HG02840 (cell line): ENCODE measurements at regions not wholly inside any gene's neighbourhood (a gene's known extent, or its start where the extent isn't known, plus 50 kb on each side); places are given as distances from the start of the nearest gene placed in this dataset.
"Not testable (repeated sequence)": the region's sequence is repeated elsewhere in the genome, so short reads cannot be mapped to it uniquely, and the experiment has no call there.

Experiments used
- ATAC-seq: cut with Tn5 transposase; IDR thresholded peaks from one replicate; pipeline ENCODE4 v1.9.1; 2021; ENCODE audit warnings: mild to moderate bottlenecking, moderate library complexity, moderate number of reproducible peaks; ENCODE audit not compliant: unreplicated experiment, low FRiP score

GRCh38 chr18:27520401-27520800 is 335.3 kb upstream of the CHST9 start:
- ATAC-seq, result no peak

- ATAC-seq, result not testable (repeated sequence)
These were observed 325.0 kb upstream of the CHST9 start for GRCh38 chr18:27510036-27510633.

- no peak for ATAC-seq
These were observed 316.6 kb upstream of the CHST9 start for GRCh38 chr18:27501671-27502070.

- no peak for ATAC-seq
These were observed 315.4 kb upstream of the CHST9 start for GRCh38 chr18:27500531-27500930.

- ATAC-seq, result no peak
These were observed 312.1 kb upstream of the CHST9 start for GRCh38 chr18:27497246-27497645.

- no peak for ATAC-seq
These were observed 308.1 kb upstream of the CHST9 start for GRCh38 chr18:27493182-27493581.

GRCh38 chr18:27491772-27492171 is 306.7 kb upstream of the CHST9 start:
- no peak for ATAC-seq

GRCh38 chr18:27483276-27483675 is 298.2 kb upstream of the CHST9 start:
- ATAC-seq, result no peak

- ATAC-seq, result no peak
These were observed 293.4 kb upstream of the CHST9 start for GRCh38 chr18:27478459-27478858.

- ATAC-seq, result no peak
These were observed 288.2 kb upstream of the CHST9 start for GRCh38 chr18:27473318-27473717.

GRCh38 chr18:27467073-27467472 is 282.0 kb upstream of the CHST9 start:
- no peak for ATAC-seq

- no peak for ATAC-seq
These were observed 276.8 kb upstream of the CHST9 start for GRCh38 chr18:27461957-27462356.

GRCh38 chr18:27449104-27449503 is 264.0 kb upstream of the CHST9 start:
- no peak for ATAC-seq

- no peak for ATAC-seq
These were observed 262.8 kb upstream of the CHST9 start for GRCh38 chr18:27447930-27448329.

- no peak for ATAC-seq
These were observed 262.4 kb upstream of the CHST9 start for GRCh38 chr18:27447451-27447881.

GRCh38 chr18:27430595-27430994 is 245.5 kb upstream of the CHST9 start:
- ATAC-seq, result no peak

- ATAC-seq, result no peak
These were observed 243.8 kb upstream of the CHST9 start for GRCh38 chr18:27428716-27429475.

GRCh38 chr18:27428120-27428519 is 243.0 kb upstream of the CHST9 start:
- no peak for ATAC-seq

- no peak for ATAC-seq
These were observed 238.5 kb upstream of the CHST9 start for GRCh38 chr18:27423581-27423980.

GRCh38 chr18:27419646-27420045 is 234.5 kb upstream of the CHST9 start:
- no peak for ATAC-seq

- ATAC-seq, result no peak
These were observed 230.4 kb upstream of the CHST9 start for GRCh38 chr18:27415495-27415894.

- ATAC-seq, result no peak
These were observed 229.6 kb upstream of the CHST9 start for GRCh38 chr18:27414682-27415081.
